ENCODE measurements at regions not wholly inside any gene's neighbourhood (a gene's known extent, or its start where the extent isn't known, plus 50 kb on each side); places are given as distances from the start of the nearest gene placed in this dataset.

DNA sequence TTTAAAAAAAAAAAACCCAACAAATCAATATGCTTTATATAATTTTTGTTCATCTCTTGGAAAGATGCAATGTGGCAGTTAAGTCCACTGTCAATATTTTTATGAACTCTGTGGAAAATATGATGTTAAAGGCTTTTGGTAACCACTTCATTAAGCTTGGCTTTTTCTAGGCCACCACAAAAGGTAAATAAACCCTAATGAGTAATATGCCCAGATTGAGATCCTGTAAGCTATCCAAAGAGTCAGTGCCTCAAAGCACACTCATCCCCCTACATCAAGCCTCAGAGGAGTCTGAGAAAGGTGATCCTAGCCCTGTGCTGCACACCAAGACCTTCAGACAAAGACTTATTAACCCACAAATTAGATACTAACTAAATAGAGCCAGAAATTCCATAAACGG lies 121.1 kb downstream of the CDC5L start:
- TF ChIP-seq CTCF (IDR thresholded peaks at IDR 0.05), result no peak
- no peak for TF ChIP-seq POLR2A (IDR thresholded peaks at IDR 0.05)
